ENCODE measurements at regions not wholly inside any gene's neighbourhood (a gene's known extent, or its start where the extent isn't known, plus 50 kb on each side); places are given as distances from the start of the nearest gene placed in this dataset.

DNA sequence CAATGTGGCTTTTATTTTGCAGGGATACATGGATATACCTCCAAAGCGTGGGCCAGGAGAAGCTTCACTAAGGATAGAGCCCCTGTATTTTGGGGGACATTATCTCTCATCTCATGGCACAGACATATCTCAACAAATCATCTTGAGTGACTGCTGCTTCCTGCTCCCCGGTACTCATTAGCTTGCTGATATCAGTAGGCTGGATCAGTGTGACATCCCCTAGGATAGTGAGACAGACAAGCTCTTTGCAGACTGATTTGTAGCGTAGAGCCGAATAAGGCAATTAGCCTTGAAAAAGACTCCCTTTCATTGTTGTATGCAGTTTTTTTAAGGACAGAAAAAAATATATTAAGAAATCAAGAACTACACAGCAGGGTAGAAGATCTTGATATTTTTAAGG is 237.7 kb upstream of the CDH9 start:
- no peak overlapping the region for H3K27ac Mint-ChIP-seq
- H3K4me1 Mint-ChIP-seq (ENCODE audit: low read depth) = no peaks in the 10 kb centered on the region
- peaks cover 27% of the 10 kb centered on the region for H3K9me3 Mint-ChIP-seq
- intact Hi-C loops (cut with micrococcal nuclease) = no loop called here
- no peaks in the 10 kb centered on the region for H3K36me3 Mint-ChIP-seq (ENCODE audit: low read depth)
- DNase-seq (ENCODE audit: low spot score) = no peak
- no peak overlapping the region for H3K4me3 Mint-ChIP-seq (ENCODE audit: low read depth)
- H3K27me3 Mint-ChIP-seq (ENCODE audit: low read depth) = no peaks in the 10 kb centered on the region

DNA sequence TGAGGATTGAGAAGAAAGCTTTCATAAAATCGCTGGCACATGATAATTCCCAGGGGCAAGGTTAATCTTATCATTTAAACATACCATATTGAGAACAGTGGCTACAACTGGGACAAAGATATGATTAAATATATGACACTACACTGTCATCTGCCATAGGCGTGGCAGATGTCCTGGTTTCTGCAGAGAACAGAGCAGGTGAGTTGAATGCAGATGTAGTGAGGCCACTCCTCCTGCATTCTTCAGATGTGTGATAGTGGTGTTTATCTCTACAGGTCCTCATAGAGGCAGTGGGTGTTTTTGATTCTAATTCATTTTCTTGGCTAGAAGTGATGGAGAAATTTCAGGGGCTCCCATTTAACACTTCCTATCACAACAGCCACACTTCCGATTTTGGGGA is 237.0 kb upstream of the CDH9 start:
- DNase-seq (ENCODE audit: low spot score) = no peak
- no peaks in the 10 kb centered on the region for H3K36me3 Mint-ChIP-seq (ENCODE audit: low read depth)
- intact Hi-C loops (cut with micrococcal nuclease) = no loop called here
- no peaks in the 10 kb centered on the region for H3K27me3 Mint-ChIP-seq (ENCODE audit: low read depth)
- peaks cover 24% of the 10 kb centered on the region for H3K9me3 Mint-ChIP-seq
- no peak overlapping the region for H3K4me3 Mint-ChIP-seq (ENCODE audit: low read depth)
- no peak overlapping the region for H3K27ac Mint-ChIP-seq
- H3K4me1 Mint-ChIP-seq (ENCODE audit: low read depth) = no peaks in the 10 kb centered on the region

DNA sequence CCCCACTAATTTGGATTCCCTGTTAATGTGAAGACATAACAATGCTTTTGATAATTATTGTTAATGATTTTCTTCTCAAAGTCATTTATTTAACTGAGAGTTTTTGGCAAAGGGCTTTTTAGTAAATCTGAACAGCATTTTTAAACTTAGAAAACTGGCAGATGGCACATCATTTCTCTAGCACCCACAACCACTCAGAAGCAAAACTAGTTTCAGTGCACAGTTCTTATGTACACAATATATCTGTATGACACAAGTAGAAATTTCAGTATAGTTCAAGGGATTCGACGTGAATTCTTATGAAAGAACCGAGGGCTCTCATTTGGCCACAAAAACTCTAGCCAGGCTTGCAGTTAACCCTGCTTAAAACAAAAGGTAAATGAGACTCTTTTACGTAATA is 231.4 kb upstream of the CDH9 start:
- H3K4me1 Mint-ChIP-seq (ENCODE audit: low read depth) = no peaks in the 10 kb centered on the region
- no peak overlapping the region for H3K27ac Mint-ChIP-seq
- no peaks in the 10 kb centered on the region for H3K27me3 Mint-ChIP-seq (ENCODE audit: low read depth)
- H3K4me3 Mint-ChIP-seq (ENCODE audit: low read depth) = no peak overlapping the region
- intact Hi-C loops (cut with micrococcal nuclease) = no loop called here
- H3K9me3 Mint-ChIP-seq = peaks cover 39% of the 10 kb centered on the region
- DNase-seq (ENCODE audit: low spot score) = no peak
- no peaks in the 10 kb centered on the region for H3K36me3 Mint-ChIP-seq (ENCODE audit: low read depth)

DNA sequence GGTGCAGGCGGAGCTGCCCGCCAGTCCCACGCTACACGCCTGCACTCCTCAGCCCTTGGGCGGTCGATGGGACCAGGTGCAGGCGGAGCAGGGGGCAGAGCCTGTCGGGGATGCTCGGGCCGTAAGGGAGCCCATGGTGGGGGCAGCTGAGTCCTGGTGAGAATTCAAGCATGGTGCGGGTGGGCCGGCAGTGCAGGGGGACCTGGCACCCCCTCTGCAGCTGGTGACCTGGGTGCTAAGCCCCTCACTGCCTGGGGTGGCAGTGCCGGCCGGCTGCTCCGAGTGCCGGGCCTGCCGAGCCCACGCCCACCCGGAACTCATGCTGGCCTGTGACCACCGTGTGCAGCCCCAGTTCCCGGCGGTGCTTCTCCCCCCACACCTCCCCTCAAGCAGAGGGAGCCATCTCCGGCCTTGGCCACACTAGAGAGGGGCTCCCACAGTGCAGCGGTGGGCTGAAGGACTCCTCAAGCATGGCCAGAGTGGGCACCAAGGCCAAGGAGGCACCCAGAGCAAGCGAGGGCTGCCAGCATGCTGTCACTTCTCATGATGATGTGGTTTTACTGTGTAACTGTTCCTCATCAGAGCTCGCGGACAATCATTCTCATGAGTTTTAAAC is 228.9 kb upstream of the CDH9 start:
- DNase-seq (ENCODE audit: low spot score) = no peak
- no peaks in the 10 kb centered on the region for H3K4me1 Mint-ChIP-seq (ENCODE audit: low read depth)
- no peak overlapping the region for H3K4me3 Mint-ChIP-seq (ENCODE audit: low read depth)
- intact Hi-C loops (cut with micrococcal nuclease) = no loop called here
- H3K27ac Mint-ChIP-seq = no peak overlapping the region
- H3K36me3 Mint-ChIP-seq (ENCODE audit: low read depth) = no peaks in the 10 kb centered on the region
- H3K27me3 Mint-ChIP-seq (ENCODE audit: low read depth) = no peaks in the 10 kb centered on the region
- peaks cover 40% of the 10 kb centered on the region for H3K9me3 Mint-ChIP-seq

DNA sequence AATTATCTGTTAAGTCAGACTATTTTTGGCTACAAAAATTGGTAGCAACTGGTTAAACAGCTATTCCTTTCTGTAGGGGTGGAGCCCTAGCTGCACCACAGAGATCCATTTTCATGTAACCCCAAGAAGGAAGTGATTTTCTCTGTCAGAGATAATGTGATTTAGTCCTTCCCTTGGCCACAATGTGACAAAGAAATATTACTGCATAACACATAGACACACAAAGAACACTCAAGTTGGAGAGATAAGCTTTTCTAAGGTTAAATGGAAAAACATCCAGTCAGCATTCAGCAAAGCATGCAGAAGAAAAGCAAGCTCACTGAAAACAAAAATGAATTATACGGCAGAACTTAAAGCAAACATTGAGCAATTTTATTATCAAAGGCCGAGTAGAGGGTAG is 227.8 kb upstream of the CDH9 start:
- Mint-ChIP-seq H3K36me3 (ENCODE audit: low read depth) (no peaks in the 10 kb centered on the region), H3K27me3 (ENCODE audit: low read depth) (no peaks in the 10 kb centered on the region)
- intact Hi-C loops (cut with micrococcal nuclease) = no loop called here

DNA sequence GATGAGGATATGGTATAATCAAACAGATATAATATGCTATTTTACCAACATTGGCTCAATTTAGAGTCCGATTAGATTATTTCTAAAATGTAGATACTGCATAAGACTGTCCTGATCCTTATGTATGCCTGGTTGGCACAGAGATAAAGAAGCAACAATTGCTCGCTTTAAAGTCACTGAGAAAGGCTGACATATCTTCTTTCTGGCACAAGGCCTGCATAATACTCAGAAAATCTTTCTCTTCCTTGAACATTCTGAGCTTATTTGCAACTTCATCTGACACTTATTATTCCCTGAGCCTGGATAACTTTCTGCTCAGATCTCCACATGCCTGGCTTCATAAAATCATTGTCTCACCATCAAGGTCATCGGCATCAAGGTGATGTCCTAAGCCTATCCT is 219.3 kb upstream of the CDH9 start:
- DNase-seq (ENCODE audit: low spot score) = no peak
- no peaks in the 10 kb centered on the region for H3K27me3 Mint-ChIP-seq (ENCODE audit: low read depth)
- H3K27ac Mint-ChIP-seq = no peak overlapping the region
- intact Hi-C loops (cut with micrococcal nuclease) = no loop called here
- H3K36me3 Mint-ChIP-seq (ENCODE audit: low read depth) = no peaks in the 10 kb centered on the region
- peaks cover 29% of the 10 kb centered on the region for H3K9me3 Mint-ChIP-seq
- H3K4me3 Mint-ChIP-seq (ENCODE audit: low read depth) = no peak overlapping the region
- no peaks in the 10 kb centered on the region for H3K4me1 Mint-ChIP-seq (ENCODE audit: low read depth)

More for the DNA sequence above, 227.8 kb upstream of the CDH9 start:
- no peak overlapping the region for H3K27ac Mint-ChIP-seq
- no peak overlapping the region for H3K4me3 Mint-ChIP-seq (ENCODE audit: low read depth)
- H3K9me3 Mint-ChIP-seq = peaks cover 40% of the 10 kb centered on the region
- DNase-seq (ENCODE audit: low spot score) = no peak
- H3K4me1 Mint-ChIP-seq (ENCODE audit: low read depth) = no peaks in the 10 kb centered on the region

DNA sequence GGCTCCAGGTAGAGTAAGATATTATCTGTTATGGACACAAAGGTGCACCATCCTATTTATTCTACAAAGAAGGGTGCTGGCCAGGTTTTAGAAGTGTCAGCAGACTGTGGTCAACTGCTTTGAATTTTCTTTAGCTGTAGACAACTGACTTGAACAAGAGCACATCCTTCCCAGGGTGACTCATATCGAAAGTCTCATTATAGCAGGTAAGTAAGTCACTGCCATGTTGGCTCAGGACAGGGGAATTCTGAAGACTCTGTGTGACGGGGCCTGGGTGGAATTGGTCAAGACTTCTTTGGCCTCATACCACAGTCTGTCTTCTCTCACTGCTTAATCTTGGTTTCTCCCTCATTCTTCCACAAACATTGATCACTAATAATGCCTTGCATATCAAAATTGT is 214.5 kb upstream of the CDH9 start:
- no peaks in the 10 kb centered on the region for H3K4me1 Mint-ChIP-seq (ENCODE audit: low read depth)
- H3K36me3 Mint-ChIP-seq (ENCODE audit: low read depth) = no peaks in the 10 kb centered on the region
- peaks cover 6% of the 10 kb centered on the region for H3K9me3 Mint-ChIP-seq
- DNase-seq (ENCODE audit: low spot score) = no peak
- H3K27ac Mint-ChIP-seq = no peak overlapping the region
- no peak overlapping the region for H3K4me3 Mint-ChIP-seq (ENCODE audit: low read depth)
- intact Hi-C loops (cut with micrococcal nuclease) = no loop called here
- H3K27me3 Mint-ChIP-seq (ENCODE audit: low read depth) = no peaks in the 10 kb centered on the region

DNA sequence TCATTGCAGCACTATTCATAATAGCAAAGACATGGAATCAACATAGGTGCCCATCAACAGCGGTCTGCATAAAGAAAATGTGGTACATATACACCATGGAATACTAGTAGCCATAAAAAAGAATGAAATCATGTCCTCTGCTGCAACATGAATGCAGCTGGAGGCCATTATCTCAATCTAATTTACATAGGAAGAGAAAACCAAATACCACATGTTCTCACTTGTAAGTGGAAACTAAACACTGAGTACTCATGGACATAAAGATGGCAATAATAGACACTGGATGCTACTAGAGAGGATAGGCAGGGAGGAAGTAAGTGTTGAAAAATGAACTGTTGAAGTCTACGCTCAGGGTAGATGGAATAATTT is 203.9 kb upstream of the CDH9 start:
- intact Hi-C loops (cut with micrococcal nuclease) = no loop called here
- no peaks in the 10 kb centered on the region for H3K27me3 Mint-ChIP-seq (ENCODE audit: low read depth)
- no peaks in the 10 kb centered on the region for H3K36me3 Mint-ChIP-seq (ENCODE audit: low read depth)
- H3K27ac Mint-ChIP-seq = no peak overlapping the region
- no peak overlapping the region for H3K4me3 Mint-ChIP-seq (ENCODE audit: low read depth)
- H3K4me1 Mint-ChIP-seq (ENCODE audit: low read depth) = no peaks in the 10 kb centered on the region
- no peak for DNase-seq (ENCODE audit: low spot score)
- H3K9me3 Mint-ChIP-seq = peaks cover 39% of the 10 kb centered on the region

DNA sequence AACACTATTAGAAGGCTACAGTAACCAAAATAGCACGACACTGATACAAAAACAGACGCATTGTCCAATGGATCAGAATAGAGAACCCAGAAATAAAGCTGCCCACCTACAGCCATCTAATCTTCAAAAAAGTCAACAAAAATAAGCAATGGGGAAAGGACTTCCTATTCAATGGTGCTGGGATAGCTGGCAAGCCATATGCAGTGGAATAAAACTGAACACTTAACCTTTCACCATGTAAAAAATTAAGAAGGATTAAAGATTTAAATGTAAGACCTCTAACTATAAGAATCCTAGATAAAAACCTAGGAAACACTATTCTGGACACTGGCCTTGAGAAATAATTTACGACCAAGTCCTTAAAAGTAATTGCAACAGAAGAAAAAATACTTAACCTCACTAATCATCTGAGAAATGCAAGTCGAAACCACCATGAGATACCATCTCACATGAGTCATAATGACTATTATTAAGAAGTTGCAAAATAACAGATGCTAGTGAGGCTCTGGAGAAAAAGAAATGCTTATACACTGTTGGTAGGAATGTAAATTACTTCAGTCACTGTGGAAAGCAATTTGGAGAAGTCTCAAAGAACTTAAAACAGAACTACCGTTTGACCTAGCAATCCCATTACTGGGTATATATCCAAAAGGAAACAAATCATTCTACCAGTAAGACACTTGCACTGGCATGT is 203.3 kb upstream of the CDH9 start:
- no peak for DNase-seq (ENCODE audit: low spot score)
- Mint-ChIP-seq H3K36me3 (ENCODE audit: low read depth) (no peaks in the 10 kb centered on the region), H3K27me3 (ENCODE audit: low read depth) (no peaks in the 10 kb centered on the region), H3K9me3 (peaks cover 36% of the 10 kb centered on the region), H3K4me1 (ENCODE audit: low read depth) (no peaks in the 10 kb centered on the region), H3K4me3 (ENCODE audit: low read depth) (no peak overlapping the region), H3K27ac (no peak overlapping the region)
- intact Hi-C loops (cut with micrococcal nuclease) = no loop called here

DNA sequence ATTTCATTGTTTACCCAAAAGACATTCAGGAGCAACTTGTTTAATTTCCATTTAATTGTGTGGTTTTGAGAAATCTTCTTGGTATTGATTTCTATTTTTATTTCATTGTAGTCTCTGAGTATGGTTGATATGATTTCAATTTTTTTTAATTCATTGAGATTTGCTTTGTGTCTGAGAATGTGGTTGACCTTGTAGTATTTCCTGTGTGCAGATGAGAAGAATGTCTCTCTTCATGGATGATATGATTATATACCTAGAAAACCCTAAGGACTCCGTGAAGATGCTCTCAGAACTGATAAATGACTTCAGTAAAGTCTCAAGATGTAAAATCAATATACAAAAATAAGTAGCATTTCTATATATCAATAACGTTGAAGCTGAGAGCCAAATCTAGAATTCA is 202.4 kb upstream of the CDH9 start:
- intact Hi-C loops (cut with micrococcal nuclease) = no loop called here
- Mint-ChIP-seq H3K9me3 (peaks cover 36% of the 10 kb centered on the region), H3K27ac (no peak overlapping the region), H3K4me3 (ENCODE audit: low read depth) (no peak overlapping the region), H3K27me3 (ENCODE audit: low read depth) (no peaks in the 10 kb centered on the region), H3K4me1 (ENCODE audit: low read depth) (no peaks in the 10 kb centered on the region), H3K36me3 (ENCODE audit: low read depth) (no peaks in the 10 kb centered on the region)
- DNase-seq (ENCODE audit: low spot score) = no peak

DNA sequence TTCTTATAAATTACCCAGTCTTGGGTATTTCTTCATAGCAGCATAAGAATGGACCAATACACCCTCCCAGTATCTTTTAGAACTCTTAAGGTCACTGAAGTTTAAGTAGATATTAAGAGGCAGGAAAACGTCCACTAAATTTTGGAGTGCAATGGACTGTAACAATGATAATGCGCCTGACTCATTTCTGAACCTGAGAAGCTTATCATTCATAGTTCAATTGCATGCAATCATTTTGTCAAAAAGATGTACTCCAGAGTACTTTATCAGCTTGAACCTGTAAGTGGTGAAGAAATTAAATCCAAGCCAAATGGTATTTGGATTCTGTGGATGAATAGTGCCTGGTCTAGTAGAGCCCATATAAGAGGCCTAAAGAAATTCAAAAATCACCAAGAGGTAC is 196.5 kb upstream of the CDH9 start:
- Mint-ChIP-seq H3K9me3 (peaks cover 26% of the 10 kb centered on the region), H3K4me3 (ENCODE audit: low read depth) (no peak overlapping the region), H3K27me3 (ENCODE audit: low read depth) (no peaks in the 10 kb centered on the region), H3K36me3 (ENCODE audit: low read depth) (no peaks in the 10 kb centered on the region), H3K27ac (no peak overlapping the region), H3K4me1 (ENCODE audit: low read depth) (no peaks in the 10 kb centered on the region)
- intact Hi-C loops (cut with micrococcal nuclease) = no loop called here
- no peak for DNase-seq (ENCODE audit: low spot score)

DNA sequence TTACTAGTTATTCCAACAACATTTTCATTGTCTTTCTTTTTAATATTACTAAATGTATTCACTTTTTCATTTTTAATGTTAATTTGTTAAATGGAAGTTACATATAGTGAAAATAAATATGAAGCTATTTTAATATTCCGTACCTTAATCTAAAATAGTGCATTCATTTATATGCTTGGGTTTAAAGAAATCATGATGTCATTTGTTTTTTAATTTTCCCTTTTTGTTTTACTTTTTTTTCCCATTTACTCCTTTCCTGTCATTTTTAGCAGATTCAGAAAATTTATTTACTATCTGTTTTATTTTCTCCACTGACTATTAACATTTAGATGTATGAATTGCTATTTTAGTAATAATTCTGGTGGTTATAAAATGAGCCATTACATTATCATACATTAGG is 183.0 kb upstream of the CDH9 start:
- Mint-ChIP-seq H3K27me3 (ENCODE audit: low read depth) (no peaks in the 10 kb centered on the region), H3K27ac (no peak overlapping the region), H3K4me1 (ENCODE audit: low read depth) (no peaks in the 10 kb centered on the region), H3K9me3 (peaks cover 40% of the 10 kb centered on the region), H3K4me3 (ENCODE audit: low read depth) (no peak overlapping the region), H3K36me3 (ENCODE audit: low read depth) (no peaks in the 10 kb centered on the region)
- no peak for DNase-seq (ENCODE audit: low spot score)
- intact Hi-C loops (cut with micrococcal nuclease) = no loop called here

DNA sequence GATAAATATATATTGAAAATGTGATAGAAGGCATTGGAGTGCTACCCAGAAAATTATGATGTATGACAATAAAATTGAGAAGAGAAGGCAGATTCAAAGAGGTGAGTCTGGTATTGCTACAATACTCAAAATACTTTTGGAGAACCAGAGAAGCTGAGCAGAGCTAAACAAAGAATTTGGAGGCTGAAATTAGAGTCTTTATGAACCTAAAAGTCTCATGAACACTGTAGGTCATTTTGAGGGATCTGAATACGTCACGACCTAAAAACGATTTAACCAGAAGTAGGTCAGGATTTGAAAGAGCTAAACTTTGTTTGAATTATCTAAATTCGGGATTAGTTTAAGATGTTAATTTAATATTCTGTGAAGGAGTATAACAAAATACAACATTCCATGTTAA is 182.4 kb upstream of the CDH9 start:
- H3K36me3 Mint-ChIP-seq (ENCODE audit: low read depth) = no peaks in the 10 kb centered on the region

DNA sequence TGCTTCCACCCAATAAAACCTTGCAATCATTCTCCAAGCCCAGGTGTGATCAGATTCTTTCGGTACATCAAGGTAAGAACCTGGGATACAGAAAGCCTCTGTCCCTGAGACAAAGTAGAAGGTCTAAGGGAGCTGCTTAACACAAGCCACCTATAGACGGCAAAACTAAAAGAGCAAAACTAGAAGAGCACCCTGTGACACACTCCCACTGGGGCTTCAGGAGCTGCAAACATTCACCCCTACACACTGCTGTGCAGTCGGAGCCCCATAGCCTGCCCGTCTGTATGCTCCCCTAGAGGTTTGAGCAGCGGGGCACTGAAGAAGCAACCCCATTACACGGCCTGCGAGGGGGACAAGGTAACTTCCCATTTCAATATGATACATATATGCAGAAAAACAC is 179.6 kb upstream of the CDH9 start:
- no peaks in the 10 kb centered on the region for H3K27me3 Mint-ChIP-seq (ENCODE audit: low read depth)
- intact Hi-C loops (cut with micrococcal nuclease) = no loop called here
- peaks cover 36% of the 10 kb centered on the region for H3K9me3 Mint-ChIP-seq
- H3K27ac Mint-ChIP-seq = no peak overlapping the region
- no peak overlapping the region for H3K4me3 Mint-ChIP-seq (ENCODE audit: low read depth)
- no peak for DNase-seq (ENCODE audit: low spot score)
- H3K36me3 Mint-ChIP-seq (ENCODE audit: low read depth) = no peaks in the 10 kb centered on the region
- no peaks in the 10 kb centered on the region for H3K4me1 Mint-ChIP-seq (ENCODE audit: low read depth)

More for the DNA sequence above, 182.4 kb upstream of the CDH9 start:
- Mint-ChIP-seq H3K4me1 (ENCODE audit: low read depth) (no peaks in the 10 kb centered on the region), H3K27ac (no peak overlapping the region), H3K27me3 (ENCODE audit: low read depth) (no peaks in the 10 kb centered on the region), H3K4me3 (ENCODE audit: low read depth) (no peak overlapping the region), H3K9me3 (peaks cover 35% of the 10 kb centered on the region)
- DNase-seq (ENCODE audit: low spot score) = no peak
- intact Hi-C loops (cut with micrococcal nuclease) = no loop called here
